Fibroblast of skin of right quadriceps (primary cell): ENCODE measurements at regions not wholly inside any gene's neighbourhood (a gene's known extent, or its start where the extent isn't known, plus 50 kb on each side); places are given as distances from the start of the nearest gene placed in this dataset.
A peak's percentile ranks its signal among the peaks of the same experiment; 100 is the strongest.
"Not testable (repeated sequence)": the region's sequence is repeated elsewhere in the genome, so short reads cannot be mapped to it uniquely, and the experiment has no call there.

Source experiments
- DNase-seq: peaks from one replicate; pipeline ENCODE4 v3.0.0-alpha.2; 2013

DNA sequence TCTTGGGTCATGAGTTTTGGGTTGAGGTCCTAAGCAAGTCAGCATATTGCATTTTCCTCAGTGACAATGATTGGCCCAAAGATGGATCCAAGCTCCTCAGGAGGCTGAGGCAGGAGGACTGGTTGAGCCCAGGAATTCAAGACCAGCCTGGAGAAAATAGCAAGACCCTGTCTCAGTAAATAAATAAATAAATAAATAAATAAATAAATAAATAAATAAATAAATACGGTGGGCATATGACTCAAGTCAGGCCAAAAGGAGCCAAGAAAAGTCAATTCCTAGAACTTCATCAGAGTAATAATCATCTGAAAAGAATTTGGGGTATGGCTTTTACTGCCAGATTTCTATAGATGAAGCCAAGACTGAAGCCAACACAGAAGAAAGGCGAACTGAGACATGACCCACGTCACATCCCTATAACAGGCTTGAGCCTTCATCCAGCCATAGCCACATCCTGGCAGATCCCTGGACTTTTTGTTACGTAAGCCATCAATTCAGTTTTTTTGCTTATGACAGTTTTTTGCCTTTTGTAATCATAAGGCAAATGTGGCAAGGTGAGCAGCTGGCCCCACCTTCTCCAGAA lies 88.5 kb upstream of the NFASC start:
- peak; percentile 35 for DNase-seq

- not testable (repeated sequence) for DNase-seq
These were observed 85.6 kb upstream of the NFASC start for GRCh38 chr1:204785023-204785422.

DNA sequence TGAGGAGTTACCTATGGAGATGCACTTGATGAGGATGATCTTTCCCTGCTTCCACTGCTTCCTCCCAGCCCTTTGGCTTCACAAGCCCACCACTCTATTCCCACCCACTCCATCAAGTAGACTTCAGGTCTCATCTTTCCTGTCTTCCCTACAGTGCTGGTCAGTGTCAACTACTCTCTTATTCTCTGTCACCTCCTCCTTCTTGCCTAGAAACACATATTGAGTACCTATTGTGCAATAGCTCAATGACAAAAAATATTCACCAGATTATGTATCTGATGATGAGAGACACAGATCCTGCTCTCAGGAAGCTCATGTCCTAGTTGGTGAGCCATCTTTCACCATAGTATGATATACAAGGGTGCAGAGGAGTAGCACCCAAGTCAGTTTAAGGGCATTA lies 82.2 kb upstream of the NFASC start:
- DNase-seq = no peak

- DNase-seq = peak; percentile 36
These were observed 79.0 kb upstream of the NFASC start for GRCh38 chr1:204791453-204792353.

GRCh38 chr1:204792354-204792692 lies 78.3 kb upstream of the NFASC start:
- no peak for DNase-seq

- no peak for DNase-seq
These were observed 77.3 kb upstream of the NFASC start for GRCh38 chr1:204793259-204793914.

GRCh38 chr1:204796886-204797285 lies 73.8 kb upstream of the NFASC start:
- not testable (repeated sequence) for DNase-seq

DNA sequence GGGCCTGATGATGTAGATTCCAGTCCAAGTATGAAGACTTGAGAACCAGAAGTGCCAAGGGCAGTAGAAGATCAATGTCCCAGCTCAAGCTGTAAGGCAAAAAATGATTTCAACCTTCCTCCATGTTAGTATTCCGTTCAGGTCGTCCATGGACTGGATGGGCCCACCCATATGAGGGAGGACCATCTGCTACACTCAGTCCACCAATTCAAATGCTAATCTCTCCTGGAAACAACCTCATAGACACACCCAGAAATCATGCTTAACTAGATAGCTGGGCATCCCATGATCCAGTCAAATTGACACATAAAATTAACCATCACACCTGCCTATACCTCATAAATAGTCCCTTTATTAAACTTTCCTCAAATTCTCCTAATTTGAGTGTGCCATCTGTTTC lies 73.3 kb upstream of the NFASC start:
- DNase-seq = no peak

DNA sequence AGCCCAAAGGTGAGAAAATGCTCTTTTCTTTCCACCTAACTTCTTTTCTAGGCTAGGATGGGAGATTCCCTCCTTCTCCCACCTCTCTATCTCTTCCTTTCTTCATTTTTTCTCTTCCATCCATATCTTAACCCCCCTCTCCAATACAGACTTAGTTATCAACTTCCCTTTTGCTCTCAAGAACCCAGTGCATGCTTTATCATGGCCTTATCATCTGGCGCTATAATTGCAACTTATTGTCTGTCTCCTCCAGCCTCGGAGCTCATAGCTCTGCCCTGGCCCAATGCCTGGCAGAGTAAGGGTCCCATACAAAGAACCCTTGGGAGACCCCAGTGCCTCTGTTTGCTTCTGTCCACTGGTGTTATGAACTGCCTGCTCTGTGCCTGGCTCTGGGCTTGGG lies 71.0 kb upstream of the NFASC start:
- DNase-seq = no peak

DNA sequence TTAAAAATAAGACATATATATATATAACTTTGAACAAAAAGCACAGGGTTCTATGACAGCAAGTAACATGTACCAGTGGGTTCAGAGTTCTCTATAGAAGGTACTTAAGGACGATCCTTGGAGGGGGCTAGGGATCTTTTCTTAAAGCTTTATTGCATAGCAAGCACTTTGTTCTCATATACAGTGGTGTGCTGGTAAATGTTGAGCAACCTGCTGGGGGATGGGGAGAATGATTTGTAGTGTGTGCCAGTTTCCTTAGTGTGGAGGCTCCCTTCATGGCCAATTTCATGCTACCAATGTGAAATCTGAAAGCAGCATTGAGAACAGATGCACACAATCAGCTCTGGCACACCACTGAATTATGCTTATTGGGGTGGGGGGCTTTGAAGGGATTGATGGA lies 69.5 kb upstream of the NFASC start:
- DNase-seq = no peak

DNA sequence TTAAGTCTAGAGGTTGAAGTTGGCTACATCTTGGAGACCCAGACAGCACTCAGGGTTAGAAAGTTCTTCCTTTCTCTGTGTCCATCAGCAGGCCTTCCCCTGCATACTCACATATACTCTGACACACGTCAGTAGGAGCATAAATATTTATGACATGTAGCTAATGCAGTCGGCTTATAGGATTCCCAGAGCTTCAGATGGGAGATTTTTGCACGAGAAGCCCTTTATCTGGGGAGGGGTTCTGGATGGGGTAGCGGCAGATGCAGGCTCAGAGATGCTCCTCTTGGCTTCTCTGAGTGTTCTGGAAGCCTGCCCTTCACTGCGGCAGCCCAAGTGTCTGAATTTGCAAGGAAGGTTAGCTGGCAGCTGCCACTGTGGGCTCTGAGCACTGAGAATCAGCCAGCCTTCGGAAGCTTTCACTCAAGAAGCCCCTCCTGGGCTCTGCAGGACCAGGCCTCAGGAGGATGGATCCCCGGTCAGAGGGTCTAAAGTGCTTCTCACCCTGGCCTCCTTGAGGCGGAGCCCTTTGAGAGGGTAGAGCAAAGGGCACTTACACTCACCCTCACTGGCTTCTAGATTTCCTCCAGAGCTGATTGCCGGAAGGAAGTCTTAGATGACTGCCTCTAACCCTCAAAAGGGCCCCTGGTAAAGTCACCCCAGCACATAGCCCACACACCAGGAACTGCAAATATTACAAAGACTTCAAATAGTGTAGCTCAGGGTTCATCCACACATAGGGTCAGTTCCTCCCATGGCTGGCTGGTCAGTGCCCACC lies 68.1 kb upstream of the NFASC start:
- DNase-seq = no peak

- no peak for DNase-seq
These were observed 67.1 kb upstream of the NFASC start for GRCh38 chr1:204803607-204804006.

DNA sequence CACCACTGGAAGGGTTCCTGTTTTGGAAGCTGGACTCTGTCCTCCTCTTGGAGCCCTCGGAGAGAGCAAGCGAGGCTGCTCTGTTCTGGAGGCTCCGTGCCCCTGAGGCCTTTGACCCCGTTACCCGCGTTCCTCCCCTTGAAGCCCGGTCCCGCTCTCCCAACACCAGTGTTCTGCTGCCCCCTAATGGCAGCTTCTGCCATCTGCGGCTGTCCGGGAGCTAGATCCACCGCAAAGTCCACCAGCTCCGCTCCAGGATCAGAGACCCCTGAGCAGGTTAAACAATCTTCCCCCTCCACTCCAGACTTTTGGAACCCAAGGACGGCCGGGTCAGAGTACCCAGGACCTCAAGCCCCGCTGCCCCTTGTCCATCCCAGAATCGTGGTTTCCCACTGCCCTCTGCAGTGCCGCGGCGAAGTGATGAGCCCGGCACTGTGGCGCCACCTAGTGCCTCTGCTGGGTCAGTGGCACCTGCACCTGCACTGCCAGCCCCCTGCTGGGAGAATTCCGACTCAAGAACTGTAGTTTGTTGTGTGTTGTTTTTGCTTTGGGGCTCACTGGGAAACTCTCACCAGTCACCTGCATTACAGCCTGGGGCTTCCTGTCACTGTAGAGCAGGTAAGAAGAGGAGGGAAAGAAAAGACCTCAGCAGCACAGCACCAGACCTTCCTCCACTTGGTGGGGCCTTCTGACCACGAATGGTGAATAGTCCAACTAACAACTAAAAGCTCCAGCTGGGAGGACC lies 63.5 kb upstream of the NFASC start:
- DNase-seq = peak; percentile 68

GRCh38 chr1:204809488-204809887 lies 61.2 kb upstream of the NFASC start:
- DNase-seq = no peak

DNA sequence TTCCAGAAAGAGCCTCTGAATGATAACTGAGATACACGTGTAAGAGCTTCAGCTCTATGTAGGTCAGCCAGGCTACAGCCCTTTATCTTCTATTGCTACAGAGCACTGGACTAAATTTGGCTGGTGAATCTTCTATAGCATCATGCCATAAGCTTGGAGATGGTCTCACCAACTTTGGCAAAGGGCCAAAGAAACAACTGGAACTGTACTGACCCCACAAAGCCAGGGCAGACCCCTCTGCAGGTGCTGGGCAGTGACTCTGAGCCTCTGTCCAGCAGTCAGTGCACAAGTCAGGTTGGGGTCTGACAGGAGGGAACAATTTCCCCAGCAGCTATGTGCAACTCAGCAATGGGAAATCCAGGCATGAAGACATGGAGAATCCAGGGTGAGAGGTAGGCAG lies 57.8 kb upstream of the NFASC start:
- no peak for DNase-seq

DNA sequence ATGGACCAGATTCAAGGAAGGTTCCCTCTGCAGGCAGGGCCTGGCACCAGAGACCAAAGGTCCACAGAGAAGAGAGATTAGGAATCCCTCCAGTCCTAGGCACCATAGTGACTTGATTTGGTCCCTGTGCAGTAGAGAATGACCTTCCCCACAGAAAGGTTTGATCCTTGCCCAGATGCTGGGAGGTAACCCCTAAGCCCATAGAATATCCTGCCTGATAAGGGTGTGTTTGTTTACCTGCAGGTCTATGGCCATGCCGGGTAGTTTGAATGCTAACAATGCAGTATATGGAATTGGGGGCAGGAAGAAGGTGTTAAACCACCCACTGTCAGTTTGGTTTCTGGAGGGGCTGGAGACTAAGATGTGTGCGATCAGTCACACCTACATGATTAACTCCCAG lies 57.1 kb upstream of the NFASC start:
- DNase-seq = no peak

DNA sequence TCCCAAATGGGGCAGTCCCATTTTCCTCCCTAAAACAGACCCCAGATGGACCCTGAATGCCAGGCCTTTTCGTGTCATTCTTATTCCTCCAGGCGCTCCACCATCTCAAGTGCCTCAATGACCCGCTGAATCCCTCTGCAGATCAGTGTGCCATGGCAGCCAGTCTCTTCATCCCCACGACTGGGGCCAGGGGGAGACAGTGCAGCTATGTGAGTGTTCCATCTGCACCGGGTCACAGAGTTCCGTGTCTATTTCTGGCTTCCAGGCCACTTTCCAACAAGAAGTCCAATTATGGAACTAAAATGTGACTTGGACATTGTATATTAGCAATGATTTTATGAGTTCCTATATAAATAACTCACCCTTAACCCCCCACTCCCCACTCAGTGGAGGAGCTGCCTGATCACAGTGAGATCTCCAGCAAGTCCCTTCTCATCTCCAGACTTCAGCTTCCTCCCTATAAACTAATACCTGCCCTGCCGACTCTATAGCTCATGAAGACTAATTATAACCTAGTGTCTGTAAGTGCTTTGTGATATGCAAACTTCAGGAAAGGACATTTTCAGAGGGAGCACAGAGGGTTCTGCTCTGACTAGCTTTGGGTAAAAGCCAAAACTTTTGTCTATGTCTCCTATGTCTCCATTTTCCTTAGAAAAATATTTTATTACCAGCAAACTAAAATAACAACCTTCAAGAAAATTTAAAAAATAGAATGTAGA lies 56.3 kb upstream of the NFASC start:
- no peak for DNase-seq

DNA sequence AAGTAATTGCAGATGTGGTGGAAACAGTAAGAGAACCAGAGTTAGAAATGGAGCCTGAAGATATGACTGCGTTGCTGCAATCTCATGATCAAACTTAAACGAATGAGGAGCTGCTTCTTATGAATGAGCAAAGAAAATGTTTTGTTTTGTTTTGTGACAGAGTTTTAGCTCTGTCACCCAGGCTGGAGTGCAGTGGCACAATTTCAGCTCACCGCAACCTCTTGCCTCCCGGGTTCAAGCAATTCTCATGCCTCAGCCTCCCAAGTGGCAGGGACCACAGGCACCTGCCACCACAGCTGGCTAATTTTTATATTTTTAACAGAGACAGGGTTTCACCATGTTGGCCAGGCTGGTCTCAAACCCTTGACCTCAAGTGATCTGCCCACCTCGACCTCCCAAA lies 53.3 kb upstream of the NFASC start:
- DNase-seq = no peak

GRCh38 chr1:204818998-204819397 lies 51.7 kb upstream of the NFASC start:
- DNase-seq = no peak

DNA sequence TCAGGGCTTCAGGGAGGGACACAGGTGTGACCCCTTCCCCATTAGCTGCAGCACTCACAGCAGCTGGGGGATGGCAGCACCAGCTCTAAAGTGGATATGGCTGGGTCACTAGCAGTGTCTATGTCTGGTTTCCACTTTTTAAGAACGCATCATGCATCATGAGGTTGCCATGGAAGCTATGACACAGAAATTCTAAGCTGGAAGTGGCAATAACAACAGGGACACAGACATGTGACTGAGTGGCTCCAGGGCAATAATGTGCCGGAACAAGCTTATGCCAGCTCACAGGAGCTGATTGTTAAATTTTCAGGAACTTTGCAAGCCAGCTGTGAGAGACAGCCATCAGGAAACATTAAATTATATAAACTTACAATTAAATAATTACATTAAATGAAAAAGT lies 51.2 kb upstream of the NFASC start:
- DNase-seq = no peak
